DMS53 treated with DMSO at 0.1 percent for 48 hours (cell line): ENCODE measurements at regions not wholly inside any gene's neighbourhood (a gene's known extent, or its start where the extent isn't known, plus 50 kb on each side); places are given as distances from the start of the nearest gene placed in this dataset.
"Not testable (repeated sequence)": the region's sequence is repeated elsewhere in the genome, so short reads cannot be mapped to it uniquely, and the experiment has no call there.

Experiments used
- DNase-seq: peaks from one replicate; lab custom pipeline; 2025; ENCODE audit not compliant: unreplicated experiment; lab: John Stamatoyannopoulos, UW

DNA sequence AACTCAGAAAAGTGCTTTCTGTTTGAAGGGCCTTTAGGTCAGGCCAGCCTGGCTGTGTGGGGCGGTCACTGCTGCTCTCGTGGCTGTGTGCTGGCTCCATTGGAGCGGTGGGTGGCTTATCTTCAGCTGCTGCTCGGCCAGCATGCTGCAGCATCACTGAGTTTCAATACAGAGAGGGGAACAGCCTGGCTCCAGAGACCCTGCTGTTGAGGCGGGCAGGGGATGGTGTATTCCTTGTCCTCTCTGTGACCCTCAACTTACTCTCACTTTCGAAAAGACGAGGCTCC, 248.5 kb upstream of the ONECUT1 start:
- no peak for DNase-seq

DNA sequence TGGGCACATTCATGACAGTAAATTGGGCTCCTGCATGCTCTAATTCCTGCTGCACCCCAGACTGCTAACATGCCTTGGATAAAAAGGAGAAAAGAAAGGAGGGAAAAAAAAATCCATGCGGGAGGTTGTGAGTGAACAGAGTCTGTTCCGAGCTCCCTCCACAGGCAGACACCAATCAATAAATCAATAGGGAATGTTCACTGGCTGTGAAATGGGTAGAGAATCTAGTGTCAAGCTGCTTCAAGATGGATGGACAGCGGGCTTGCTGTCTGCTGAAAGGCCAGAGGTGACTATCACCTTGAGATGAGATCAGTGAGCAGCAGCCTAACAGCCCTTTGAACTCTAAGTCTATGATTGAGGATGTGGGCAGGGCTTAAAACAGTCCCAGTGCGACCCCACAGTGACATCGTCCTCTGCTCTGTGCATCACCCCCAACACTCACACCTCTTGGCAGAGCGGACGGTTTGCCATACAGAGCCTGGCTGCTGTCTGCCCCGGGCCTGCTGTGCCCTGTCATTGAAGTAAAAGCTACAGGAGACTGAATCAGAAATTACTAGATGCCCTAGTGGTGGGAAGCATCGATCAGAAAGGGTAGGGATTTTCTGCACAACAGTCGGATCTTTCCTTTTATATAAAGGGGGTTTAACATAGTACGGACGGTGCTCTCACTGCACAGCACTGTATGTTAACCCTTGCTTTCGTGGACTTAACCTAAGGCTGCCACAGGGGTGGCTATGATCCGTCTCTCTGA, 247.9 kb upstream of the ONECUT1 start:
- DNase-seq, result no peak

DNA sequence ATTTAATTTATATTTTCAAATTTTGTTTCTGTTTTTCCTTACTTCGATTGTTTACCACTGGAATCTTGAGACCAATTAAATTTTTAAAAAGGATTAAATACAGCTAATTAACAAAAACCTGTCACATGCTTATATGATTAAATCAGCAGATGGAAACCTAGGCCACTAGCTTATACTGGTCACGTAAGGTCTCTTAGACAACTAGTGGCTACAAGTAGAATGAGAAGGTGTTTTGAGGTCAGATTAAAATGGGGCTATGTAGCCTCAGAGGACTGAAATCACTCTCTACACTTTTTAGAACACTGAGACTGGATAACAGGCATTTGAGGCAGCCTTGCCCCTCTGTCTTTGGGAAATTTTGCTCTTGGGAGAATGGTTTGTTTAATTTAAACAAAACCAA, 246.5 kb upstream of the ONECUT1 start:
- DNase-seq, result no peak

DNA sequence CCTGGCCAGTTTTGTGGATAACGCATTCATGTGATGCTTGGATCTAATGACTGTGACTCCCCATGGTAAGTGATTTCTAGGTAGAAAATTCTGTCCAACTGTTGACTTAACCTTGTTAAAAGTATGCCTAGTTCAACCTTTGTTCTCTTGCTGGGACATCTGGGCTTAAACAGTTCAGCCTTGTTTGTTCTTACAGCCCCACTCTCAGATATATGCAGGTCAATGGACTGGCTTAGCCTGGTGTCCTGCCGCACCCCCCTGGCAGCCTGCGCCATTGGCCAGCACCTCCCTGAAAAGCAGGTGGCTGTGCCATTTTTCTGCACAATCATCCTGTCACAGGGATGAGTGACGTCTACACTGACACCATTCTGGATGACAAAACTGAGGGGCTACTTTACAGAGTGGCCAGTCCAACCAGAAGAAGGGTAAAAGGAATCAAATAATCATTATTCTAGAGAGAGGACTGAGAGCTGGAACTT, 244.7 kb upstream of the ONECUT1 start:
- DNase-seq, result no peak

DNA sequence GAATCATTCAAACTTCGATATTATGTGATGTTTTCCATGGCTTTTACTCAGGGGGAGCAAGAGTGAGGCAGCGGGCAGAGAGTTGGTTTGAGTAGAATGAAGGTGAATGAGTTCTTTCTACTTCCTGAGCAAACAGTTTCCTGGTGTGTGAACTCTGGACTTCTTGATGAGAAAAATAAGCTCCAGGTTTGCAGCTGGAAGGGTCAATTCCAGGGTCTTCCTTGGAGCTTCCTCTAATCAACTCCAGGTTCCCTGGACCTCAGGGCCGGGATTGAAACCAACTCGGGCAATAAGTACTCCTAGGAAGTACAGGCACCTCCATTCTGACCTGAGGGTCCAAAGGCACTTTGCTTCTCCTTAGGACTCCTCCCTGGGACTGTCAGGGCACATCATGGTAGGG, 243.6 kb upstream of the ONECUT1 start:
- DNase-seq, result no peak

DNA sequence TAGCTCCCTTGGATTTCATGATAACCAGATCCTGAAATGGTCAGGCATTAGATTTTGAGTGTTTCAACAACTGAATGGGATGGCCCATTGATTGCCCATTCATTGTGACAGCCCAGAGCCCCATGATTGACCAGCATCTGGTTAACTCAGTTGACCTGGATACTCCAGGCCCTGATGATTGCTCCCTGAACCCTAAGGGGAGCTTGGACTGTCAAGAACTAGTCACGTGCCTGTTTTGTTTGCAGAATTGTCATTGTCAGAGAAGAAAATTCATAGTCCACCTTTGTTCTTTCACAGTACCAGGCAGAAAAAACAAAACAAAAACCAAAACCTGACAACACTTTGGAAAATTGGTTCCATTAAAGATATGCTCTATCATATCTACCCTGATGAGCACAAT, 241.3 kb upstream of the ONECUT1 start:
- no peak for DNase-seq

DNA sequence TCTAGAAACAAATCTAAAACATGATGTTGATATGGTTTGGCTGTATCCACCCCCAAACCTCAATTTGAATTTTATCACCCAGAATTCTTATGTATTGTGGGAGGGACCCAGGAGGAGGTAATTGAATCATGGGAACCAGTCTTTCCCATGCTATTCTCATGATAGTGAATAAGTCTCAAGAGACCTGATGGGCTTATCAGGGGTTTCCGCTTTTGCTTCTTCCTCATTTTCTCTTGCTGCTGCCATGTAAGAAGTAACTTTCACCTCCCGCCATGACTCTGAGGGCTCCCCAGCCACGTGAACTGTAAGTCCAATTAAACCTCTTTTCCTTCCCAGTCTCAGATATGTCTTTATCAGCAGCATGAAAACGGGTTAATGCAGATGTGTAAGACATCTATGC, 232.7 kb upstream of the ONECUT1 start:
- no peak for DNase-seq

DNA sequence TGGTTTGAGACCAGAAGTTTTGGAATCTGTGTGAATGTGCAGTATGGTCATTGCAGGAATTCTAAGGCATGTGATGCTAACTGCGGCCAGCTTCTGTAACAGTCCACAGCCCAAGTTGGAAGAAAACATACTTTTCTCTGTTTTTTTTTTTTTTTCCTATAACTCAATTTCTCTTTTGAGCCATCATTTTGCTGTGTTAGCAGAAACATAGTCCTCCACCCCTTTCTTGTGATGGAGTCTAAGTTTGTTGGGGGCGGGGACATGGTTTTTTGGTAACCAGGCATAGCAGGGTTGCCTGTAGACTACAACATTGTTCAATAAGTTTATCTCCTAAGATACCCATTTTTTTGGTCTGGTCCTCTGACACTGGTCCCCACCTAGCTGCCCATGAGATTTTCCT, 223.2 kb upstream of the ONECUT1 start:
- DNase-seq, result no peak

DNA sequence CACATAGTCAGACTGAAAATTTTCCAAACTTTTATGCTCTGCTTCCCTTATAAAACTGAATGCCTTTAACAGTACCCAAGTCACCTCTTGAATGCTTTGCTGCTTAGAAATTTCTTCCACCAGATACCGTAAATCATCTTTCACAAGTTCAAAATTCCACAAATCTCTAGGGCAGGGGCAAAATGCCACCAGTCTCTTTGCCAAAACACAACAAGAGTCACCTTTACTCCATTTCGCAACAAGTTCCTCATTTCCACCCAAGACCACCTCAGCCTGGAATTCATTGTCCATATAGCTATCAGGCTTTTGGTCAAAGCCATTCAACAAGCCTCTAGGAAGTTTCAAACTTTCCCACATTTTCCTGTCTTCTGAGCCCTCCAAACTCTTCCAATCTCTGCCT, 221.6 kb upstream of the ONECUT1 start:
- DNase-seq, result not testable (repeated sequence)

DNA sequence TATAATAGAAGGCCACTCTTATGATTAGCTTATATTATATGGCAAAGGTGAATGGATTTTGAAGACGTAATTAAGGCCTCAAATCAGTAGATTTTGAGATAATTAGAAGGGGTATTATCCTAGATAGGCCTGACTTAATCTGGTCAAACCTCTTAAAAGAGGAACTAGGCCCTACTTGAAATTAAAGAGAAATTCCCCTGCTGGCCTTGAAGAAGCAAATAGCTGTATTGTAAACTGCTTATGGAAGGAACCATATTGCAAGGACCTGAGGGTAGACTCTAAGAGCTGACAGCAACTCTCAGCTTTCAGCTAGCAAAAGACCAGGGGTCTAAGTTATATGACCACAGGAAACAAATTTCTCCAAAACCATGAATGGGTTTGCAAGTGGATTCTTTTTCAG, 219.0 kb upstream of the ONECUT1 start:
- DNase-seq, result no peak

DNA sequence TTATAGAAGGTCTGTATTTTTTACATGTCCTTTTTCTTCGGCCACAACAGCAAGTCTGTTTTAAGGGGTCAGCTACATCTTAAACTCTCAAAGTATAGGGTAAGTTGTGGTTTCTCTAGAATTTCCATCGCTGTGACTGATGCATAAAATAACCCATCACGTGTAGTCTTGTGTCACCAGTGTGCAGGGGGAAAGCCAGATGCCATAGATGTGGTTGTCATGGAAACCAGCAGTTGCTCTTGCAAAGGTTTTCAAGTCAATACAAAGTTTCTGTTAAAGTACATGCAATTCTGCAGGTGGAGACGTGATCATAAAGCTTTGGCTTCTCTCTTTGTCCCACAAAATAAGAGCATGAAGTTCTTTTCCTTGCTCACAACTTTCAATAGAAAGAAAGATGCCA, 210.3 kb upstream of the ONECUT1 start:
- no peak for DNase-seq

DNA sequence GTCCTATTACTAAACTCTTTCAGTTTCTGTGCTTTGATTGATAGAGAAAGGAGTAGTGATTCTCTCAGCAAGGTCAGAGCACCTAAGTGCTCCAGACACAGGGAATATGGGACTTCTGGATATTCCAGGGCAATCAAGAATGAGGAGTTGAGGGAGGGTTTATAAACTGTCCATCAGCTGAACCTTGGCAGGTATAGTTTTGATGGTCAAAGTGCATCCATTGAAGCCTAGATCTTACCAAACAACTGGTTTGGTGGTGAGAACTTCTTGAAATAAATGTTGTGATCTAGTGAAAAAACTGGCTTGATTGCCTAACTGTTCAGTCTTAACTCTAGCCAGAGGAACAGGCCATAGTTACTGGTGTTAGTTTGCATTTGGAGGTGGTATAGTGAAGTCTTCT, 207.0 kb upstream of the ONECUT1 start:
- DNase-seq, result no peak

DNA sequence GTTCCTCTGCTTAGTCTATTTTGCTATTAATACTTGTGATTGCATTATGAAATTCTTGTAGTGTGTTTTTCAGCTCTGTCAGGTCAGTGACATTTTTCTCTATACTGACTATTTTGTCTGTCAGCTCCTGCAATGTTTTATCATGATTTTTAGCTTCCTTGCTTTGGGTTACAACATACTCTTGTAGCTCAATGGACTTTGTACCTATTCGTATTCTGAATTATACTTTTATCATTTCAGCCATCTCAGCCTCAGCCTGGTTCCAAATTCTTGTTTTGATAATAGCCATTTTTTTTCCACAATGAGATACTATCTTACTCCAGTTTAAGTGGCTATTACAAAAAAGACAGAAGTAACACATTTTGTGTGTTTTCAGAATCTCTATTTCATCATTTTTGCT, 204.2 kb upstream of the ONECUT1 start:
- DNase-seq, result no peak

DNA sequence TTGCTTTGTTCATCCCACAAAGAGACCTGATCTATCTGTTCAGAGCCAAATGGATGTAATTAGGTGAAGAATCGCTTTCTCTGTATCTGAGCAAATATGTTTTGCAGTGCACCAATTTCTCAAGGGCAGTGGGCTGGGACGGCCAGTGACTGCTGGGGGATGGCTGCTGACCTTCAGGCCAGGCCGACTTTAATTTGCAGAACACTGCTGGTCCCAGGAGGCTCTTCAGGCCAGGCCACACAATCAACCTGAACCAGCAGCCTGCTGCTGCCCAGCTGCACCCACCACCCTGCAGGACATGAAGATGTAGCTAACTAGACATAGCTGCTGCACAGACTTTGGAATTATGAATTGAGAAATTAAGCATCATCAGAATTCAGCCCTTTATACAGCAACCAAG, 194.4 kb upstream of the ONECUT1 start:
- DNase-seq, result no peak

DNA sequence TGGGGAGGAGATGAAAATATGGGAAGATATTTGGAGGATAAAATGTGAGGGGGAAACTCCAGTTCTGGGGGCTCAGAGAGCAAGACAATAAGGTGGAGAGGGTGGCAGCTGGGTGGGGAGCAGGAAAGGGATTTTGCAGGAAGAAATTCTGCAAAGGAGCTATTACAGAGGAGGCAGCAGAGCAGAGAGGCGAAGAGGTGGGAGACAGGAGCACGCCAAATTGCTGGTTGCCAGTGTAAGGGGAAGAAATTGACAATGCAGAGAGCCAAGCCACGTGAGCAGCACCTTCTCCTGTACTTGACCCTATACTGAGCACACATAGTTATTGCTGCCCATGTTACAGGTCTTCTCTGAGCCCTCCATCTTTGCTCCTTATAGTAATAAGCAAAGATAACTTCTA, 190.3 kb upstream of the ONECUT1 start:
- DNase-seq, result no peak

DNA sequence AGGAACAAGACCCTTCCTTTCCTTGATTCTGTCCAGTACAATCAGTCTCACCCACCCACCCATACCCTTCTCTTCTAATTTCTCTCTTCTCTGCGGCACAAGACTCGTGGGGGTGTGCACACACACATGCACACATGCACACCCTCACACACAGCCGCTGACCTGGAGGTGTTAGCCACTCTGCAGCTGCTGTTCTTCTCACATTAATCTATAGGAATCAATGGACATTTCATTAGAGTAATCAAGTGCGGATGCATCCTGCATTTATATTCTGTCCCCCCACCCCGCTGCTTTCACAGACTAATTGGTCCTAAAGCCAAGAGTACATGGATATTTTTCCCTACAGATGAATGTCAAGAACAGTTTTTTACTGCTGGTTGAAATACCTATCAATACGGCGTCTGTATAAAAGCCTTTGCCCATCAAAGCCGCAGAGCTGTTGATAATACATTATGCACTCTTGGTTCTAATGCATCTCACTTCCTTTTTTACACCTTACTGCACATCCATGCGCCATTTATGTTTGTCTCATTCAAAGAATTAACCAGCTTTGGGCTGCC, 186.5 kb upstream of the ONECUT1 start:
- DNase-seq, result no peak

DNA sequence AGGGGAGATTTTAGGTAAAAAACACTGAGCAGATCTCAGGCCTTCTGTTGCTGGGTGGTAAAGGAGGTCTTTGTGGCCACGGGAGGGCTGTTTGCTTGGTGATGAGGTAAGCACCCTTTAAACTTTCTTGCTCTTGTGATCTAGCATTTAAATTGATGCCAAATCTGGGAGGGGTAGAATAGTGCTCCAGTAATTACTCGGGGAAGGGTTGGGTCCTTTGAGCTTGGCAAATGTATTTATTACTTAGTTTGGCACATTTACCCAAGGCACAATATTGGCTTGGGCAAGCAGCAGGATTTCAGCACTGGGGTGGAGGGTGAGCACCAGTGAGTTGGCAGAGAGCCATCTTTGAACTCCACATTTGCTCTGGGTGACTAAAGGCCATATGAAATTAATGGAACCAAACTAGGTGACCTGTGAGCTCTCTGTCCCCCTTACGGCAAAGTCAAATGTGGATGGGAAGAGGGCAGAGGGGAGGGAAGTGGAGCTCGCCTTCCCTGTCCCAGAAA, 185.9 kb upstream of the ONECUT1 start:
- DNase-seq, result no peak

DNA sequence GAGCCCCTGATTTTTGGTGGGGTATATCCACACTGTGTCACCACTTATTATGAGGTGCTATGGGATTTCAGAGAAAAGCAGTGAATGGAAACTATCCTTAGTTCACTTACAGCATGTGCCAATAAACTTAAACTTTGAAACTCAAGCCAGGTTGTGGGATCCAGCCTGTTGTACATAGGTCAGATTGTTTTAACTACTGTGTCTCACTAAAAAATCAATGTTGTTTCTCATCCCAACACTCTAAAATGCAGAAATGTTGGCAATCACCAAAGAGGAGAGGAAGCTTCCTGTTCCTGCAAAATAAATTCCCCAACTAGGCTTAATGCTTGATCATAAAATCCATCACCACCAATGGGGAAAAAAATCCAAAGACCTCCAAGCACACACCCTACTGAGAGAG, 173.7 kb upstream of the ONECUT1 start:
- DNase-seq, result no peak

DNA sequence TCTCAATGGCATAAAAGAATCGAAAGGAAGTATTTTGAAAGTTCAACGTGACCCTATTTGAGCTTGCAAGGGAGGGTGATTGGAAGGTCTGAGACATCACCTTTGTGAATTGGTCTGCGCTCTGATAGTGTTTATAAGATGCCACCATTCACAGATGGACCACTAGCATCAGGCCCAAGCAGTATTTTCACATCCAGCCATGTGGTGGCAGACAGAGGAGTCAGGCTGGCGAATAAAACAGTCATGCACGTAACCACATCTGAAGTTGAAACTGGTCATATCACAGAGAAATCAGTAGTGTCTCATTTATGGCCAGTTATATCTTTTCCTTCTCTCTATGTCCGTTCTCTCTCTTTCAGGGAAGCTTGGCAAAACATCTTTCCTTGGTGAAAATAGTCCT, 170.1 kb upstream of the ONECUT1 start:
- DNase-seq, result no peak

DNA sequence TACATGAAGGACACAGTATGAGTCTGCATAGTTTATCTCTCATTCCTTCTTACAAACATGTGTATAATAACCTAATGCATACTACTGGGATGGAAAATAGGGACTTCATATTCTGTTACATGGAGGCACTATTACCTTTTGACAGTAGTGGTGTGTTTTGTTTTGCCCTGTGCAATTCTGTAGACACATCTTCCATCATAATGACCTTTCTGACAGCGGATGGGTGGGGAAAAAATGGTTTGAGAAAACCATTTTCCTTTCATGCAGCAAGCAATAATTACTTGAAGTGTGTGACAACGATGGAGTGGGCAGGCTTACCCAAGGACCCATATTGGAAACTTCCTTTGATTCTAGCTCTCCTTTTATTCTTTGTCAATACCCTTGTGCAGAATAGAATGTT, 153.6 kb upstream of the ONECUT1 start:
- DNase-seq, result no peak

DNA sequence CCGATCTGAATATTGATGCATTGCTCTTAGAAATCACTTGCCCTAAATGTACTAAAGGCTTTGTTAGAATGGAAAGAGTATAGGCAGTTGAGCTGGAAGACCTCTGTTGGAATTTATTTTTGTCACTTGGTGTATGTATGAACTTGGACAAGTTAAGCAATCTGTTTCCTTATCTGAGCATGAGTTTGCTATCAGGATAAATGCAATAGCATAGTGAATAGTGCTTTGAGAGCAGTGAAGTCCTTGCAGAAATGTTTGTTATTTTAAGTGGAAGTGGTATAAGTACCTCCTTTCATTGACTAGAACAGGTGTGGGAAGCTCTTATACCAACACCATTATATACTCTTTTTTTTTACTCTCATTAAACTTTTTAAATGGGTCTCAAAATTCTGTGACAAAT, 146.4 kb upstream of the ONECUT1 start:
- no peak for DNase-seq

DNA sequence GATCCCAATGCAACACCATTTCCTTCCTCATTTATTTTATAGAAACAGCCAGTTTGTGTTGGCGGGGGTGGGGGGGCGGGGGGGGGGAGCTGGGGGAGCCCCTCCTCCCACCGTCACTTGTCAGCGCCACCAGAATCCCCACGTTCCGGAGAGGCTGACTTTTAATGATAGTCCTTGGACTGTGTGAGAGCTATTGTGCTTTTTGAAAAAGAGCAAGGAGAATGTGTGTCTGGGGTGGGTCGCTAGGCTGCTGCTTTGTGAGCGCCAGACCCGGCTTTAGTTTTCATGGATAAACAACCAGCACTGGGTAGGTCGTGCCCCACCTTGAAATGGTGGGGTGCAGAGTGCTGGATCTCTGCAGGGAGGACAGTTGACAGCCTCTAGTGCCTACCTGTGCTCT, 135.0 kb upstream of the ONECUT1 start:
- no peak for DNase-seq

DNA sequence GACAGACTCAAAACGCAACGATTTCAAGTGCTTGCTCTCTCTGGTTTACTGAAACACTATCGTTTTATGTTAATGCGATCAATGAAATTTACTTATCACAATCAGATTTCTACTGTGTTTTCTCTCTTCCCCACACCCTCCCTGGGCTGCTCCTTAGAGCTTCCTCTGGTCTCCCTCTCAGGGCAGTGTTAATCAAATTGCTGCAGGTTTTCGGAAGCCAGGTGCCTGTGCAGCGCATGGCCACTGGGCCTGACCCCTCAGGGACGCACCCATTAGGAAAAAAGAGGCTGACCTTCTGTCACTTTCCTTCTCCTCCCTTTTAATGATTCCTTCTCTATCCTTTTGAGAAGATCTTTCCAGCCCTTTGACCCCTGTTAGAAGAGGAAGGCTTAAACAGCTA, 134.5 kb upstream of the ONECUT1 start:
- no peak for DNase-seq
